ENCODE measurements at regions not wholly inside any gene's neighbourhood (a gene's known extent, or its start where the extent isn't known, plus 50 kb on each side); places are given as distances from the start of the nearest gene placed in this dataset.

GRCh38 chr6:78484198-78485064 is 382.9 kb upstream of the IRAK1BP1 start:
- TF ChIP-seq, protein P1, sequence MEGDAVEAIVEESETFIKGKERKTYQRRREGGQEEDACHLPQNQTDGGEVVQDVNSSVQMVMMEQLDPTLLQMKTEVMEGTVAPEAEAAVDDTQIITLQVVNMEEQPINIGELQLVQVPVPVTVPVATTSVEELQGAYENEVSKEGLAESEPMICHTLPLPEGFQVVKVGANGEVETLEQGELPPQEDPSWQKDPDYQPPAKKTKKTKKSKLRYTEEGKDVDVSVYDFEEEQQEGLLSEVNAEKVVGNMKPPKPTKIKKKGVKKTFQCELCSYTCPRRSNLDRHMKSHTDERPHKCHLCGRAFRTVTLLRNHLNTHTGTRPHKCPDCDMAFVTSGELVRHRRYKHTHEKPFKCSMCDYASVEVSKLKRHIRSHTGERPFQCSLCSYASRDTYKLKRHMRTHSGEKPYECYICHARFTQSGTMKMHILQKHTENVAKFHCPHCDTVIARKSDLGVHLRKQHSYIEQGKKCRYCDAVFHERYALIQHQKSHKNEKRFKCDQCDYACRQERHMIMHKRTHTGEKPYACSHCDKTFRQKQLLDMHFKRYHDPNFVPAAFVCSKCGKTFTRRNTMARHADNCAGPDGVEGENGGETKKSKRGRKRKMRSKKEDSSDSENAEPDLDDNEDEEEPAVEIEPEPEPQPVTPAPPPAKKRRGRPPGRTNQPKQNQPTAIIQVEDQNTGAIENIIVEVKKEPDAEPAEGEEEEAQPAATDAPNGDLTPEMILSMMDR (IDR thresholded peaks at IDR 0.05; ENCODE audit: low read length) = no peak
- TF ChIP-seq EZH2 (IDR thresholded peaks at IDR 0.05; ENCODE audit: borderline replicate concordance, low read length) = no peak

All from OCI-LY1 (cell line).